Mammary epithelial cell (primary cell): ENCODE measurements at regions not wholly inside any gene's neighbourhood (a gene's known extent, or its start where the extent isn't known, plus 50 kb on each side); places are given as distances from the start of the nearest gene placed in this dataset.

Experiments used
- EZH2 ChIP-seq: IDR thresholded peaks from 2 replicates; pipeline ENCODE4 v1.6.1; 2012; ENCODE audit warnings: low read length, inconsistent platforms, borderline replicate concordance
- TF ChIP-seq, protein P1 (sequence below), 2 donors: IDR thresholded peaks in 1 of 2; conservative IDR thresholded peaks in 1 of 2; 2 replicates each; pipeline ENCODE4 v1.5.1; 2011 to 2012; ENCODE audit warnings: inconsistent platforms in 2 of 2, low read length in 2 of 2, mild to moderate bottlenecking in 2 of 2, control low read depth in 1 of 2, low read depth in 1 of 2; ENCODE audit not compliant: insufficient read depth in 1 of 2; ENCODE audit errors: extremely low read depth in 1 of 2

DNA sequence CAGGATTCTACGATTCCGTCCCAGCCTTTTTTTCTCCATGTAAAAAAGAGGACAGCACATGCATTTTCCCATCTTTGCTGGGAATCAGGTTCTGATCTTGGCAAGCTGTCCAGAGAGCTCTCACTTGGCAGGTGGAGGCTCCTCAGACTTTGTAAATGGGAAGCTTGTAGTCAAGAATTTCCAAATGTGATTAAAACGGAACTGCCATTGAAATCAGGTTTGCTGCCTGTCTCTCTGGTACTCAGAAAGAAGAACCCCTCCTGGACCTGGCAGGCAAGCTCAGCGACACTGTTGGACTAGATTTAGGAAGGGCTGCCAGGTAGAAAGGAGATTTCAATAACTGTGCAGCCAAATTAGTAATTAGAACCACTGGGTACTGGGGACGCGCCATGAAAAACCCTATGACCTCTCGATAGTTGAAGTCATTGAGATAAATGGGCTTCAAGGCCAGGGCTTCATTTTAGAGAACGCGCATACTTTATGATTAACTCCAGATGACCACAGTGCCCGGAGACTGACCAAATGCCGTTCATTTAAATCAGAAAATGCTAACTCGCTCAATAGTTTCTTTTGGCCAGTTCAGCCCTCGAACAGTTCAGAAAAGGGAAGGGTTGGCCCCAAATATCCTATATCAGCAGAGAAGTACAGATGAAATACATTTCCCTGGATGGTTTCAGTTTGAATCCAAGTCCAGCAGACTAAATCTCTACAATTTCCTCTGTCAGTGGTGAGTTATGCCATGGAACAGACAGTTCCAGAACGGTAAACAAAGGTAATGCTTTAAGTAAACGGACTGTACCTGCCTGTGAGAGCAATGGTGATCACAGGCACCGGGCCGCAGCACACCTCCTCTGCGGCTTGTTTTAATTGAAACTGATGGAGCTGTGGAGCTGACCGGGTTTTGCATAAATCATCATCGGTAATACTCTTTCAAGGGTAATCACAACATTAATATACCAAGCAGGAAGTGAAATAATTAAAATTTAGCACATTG, 517.4 kb downstream of the RFC3 start:
- TF ChIP-seq, protein P1, sequence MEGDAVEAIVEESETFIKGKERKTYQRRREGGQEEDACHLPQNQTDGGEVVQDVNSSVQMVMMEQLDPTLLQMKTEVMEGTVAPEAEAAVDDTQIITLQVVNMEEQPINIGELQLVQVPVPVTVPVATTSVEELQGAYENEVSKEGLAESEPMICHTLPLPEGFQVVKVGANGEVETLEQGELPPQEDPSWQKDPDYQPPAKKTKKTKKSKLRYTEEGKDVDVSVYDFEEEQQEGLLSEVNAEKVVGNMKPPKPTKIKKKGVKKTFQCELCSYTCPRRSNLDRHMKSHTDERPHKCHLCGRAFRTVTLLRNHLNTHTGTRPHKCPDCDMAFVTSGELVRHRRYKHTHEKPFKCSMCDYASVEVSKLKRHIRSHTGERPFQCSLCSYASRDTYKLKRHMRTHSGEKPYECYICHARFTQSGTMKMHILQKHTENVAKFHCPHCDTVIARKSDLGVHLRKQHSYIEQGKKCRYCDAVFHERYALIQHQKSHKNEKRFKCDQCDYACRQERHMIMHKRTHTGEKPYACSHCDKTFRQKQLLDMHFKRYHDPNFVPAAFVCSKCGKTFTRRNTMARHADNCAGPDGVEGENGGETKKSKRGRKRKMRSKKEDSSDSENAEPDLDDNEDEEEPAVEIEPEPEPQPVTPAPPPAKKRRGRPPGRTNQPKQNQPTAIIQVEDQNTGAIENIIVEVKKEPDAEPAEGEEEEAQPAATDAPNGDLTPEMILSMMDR (conservative IDR thresholded peaks at IDR 0.05 in 1 of 2, IDR thresholded peaks at IDR 0.05 in 1 of 2; ENCODE audit: extremely low read depth in 1 of 2, insufficient read depth in 1 of 2, low read depth in 1 of 2, low read length in 2 of 2) = no peak
- TF ChIP-seq EZH2 = no peak
